ENCODE measurements at regions not wholly inside any gene's neighbourhood (a gene's known extent, or its start where the extent isn't known, plus 50 kb on each side); places are given as distances from the start of the nearest gene placed in this dataset.

DNA sequence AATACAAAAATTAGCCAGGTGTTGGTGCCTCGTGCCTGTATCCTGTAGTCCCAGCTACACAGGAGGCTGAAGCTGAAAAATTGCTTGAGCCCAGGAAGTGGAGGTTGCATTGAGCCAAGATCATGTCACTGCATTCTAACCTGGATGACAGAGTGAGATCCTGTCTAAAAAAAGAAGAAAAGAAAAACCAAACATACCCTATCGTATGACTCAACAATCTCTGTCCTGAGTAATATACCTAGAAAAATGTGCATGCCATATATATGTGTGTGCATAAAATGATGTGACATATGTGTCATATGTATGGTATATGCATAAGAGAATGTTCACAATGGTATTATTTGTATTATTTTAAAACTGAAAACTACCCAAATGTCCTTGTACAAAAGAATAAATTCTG lies 261.5 kb upstream of the CLEC14A start:
- H3K18ac ChIP-seq (ENCODE audit: low read depth, low read length), result no peak overlapping the region
- H3K27ac ChIP-seq (ENCODE audit: insufficient read depth, low read length), result no peak overlapping the region
- H3K14ac ChIP-seq (replicated peaks; ENCODE audit: low read depth, low read length), result no peak overlapping the region
- no CpG with 5 or more reads among the region's 2 CpGs for WGBS, 2 experiments (ENCODE audit: extremely low coverage in 2 of 2, insufficient read length in 1 of 2)
- H3K36me3 ChIP-seq (ENCODE audit: control insufficient read depth, insufficient read depth, low read length), result no peaks in the 10 kb centered on the region
- H4K5ac ChIP-seq (ENCODE audit: low read depth, low read length), result no peak overlapping the region
- no peak overlapping the region for H3K9ac ChIP-seq (ENCODE audit: low read depth, low read length)
- H3K56ac ChIP-seq (ENCODE audit: extremely low read depth, insufficient read depth, low read length), result no peak overlapping the region
- no TSS peak for BruUV-seq (replicated peaks)
- no peak overlapping the region for H2BK15ac ChIP-seq (ENCODE audit: low read depth, low read length)
- H4K8ac ChIP-seq (ENCODE audit: low read depth in 2 of 2, low read length in 2 of 2), result no peak overlapping the region
- H3K4me3 ChIP-seq (ENCODE audit: insufficient read depth, low read depth, low read length), result no peak overlapping the region
- dilution Hi-C loops (cut with HindIII; ENCODE audit: low sequenced_read_pairs, unreplicated experiment) (no loop called here), intact Hi-C loops (cut with micrococcal nuclease) (no loop called here), in situ Hi-C loops (cut with MboI; ENCODE audit: low sequenced_read_pairs) (no loop called here)
- ChIA-PET POLR2A (ENCODE audit: unreplicated experiment) (no interaction called here), CTCF (no interaction called here)
- DNase-seq, result peak; percentile 12
- no peak overlapping the region for H4K91ac ChIP-seq (ENCODE audit: insufficient read depth, low read depth, low read length)
- H3K9me1 ChIP-seq (ENCODE audit: insufficient read depth, low read length), result no peaks in the 10 kb centered on the region; the same call in 1 of the 2 replicates
- no peaks in the 10 kb centered on the region for H3K9me3 ChIP-seq (ENCODE audit: control insufficient read depth, insufficient read depth, low read length)
- no peak overlapping the region for H3K23ac ChIP-seq (ENCODE audit: low read depth, low read length)
- H4K20me1 ChIP-seq (ENCODE audit: insufficient read depth, low read length), result no peaks in the 10 kb centered on the region
- no peak overlapping the region for H2AFZ ChIP-seq (replicated peaks; ENCODE audit: low read length, poor library complexity)
- H3K4me2 ChIP-seq (ENCODE audit: low read depth, low read length), result no peak overlapping the region
- H3K79me1 ChIP-seq (ENCODE audit: low read depth in 1 of 2, low read length in 2 of 2), result no peaks in the 10 kb centered on the region
- H3K27me3 ChIP-seq (ENCODE audit: control insufficient read depth, insufficient read depth, low read length), result no peaks in the 10 kb centered on the region
- no peak overlapping the region for H2AK9ac ChIP-seq (replicated peaks; ENCODE audit: low read depth, low read length, poor library complexity)
- no peak overlapping the region for H2BK20ac ChIP-seq (ENCODE audit: low read depth, low read length)
- no peak overlapping the region for H2BK5ac ChIP-seq (ENCODE audit: low read depth, low read length, poor library complexity, severe bottlenecking)
- H2AK5ac ChIP-seq (ENCODE audit: low read depth, low read length), result no peak overlapping the region
- no peak for TF ChIP-seq MAFK (IDR thresholded peaks at IDR 0.05; ENCODE audit: low read depth, low read length)
- TF ChIP-seq RAD21 (IDR thresholded peaks at IDR 0.05; ENCODE audit: low read length), result no peak
- TF ChIP-seq MXI1 (IDR thresholded peaks at IDR 0.05; ENCODE audit: borderline replicate concordance, low read depth, low read length), result no peak
- TF ChIP-seq RFX5 (IDR thresholded peaks at IDR 0.05; ENCODE audit: low read depth, low read length), result no peak
- TF ChIP-seq SMC3 (IDR thresholded peaks at IDR 0.05; ENCODE audit: low read depth, low read length), result no peak
- TF ChIP-seq CEBPB (IDR thresholded peaks at IDR 0.05; ENCODE audit: low read depth, low read length), result no peak
- TF ChIP-seq, protein P1, sequence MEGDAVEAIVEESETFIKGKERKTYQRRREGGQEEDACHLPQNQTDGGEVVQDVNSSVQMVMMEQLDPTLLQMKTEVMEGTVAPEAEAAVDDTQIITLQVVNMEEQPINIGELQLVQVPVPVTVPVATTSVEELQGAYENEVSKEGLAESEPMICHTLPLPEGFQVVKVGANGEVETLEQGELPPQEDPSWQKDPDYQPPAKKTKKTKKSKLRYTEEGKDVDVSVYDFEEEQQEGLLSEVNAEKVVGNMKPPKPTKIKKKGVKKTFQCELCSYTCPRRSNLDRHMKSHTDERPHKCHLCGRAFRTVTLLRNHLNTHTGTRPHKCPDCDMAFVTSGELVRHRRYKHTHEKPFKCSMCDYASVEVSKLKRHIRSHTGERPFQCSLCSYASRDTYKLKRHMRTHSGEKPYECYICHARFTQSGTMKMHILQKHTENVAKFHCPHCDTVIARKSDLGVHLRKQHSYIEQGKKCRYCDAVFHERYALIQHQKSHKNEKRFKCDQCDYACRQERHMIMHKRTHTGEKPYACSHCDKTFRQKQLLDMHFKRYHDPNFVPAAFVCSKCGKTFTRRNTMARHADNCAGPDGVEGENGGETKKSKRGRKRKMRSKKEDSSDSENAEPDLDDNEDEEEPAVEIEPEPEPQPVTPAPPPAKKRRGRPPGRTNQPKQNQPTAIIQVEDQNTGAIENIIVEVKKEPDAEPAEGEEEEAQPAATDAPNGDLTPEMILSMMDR (conservative IDR thresholded peaks at IDR 0.05; ENCODE audit: low read depth, low read length), result no peak
- TF ChIP-seq POLR2A (IDR thresholded peaks at IDR 0.05; ENCODE audit: low read depth, low read length), result no peak
- TF ChIP-seq, protein P2, sequence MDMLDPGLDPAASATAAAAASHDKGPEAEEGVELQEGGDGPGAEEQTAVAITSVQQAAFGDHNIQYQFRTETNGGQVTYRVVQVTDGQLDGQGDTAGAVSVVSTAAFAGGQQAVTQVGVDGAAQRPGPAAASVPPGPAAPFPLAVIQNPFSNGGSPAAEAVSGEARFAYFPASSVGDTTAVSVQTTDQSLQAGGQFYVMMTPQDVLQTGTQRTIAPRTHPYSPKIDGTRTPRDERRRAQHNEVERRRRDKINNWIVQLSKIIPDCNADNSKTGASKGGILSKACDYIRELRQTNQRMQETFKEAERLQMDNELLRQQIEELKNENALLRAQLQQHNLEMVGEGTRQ (IDR thresholded peaks at IDR 0.05; ENCODE audit: low read depth, low read length), result no peak
- TF ChIP-seq NFE2L2 (IDR thresholded peaks at IDR 0.05; ENCODE audit: low read depth, low read length), result no peak
- no peaks in the 10 kb centered on the region for H3K4me1 ChIP-seq (ENCODE audit: control insufficient read depth, insufficient read depth, low read length)
- no peak for ATAC-seq (ENCODE audit: low read depth)
- no peak overlapping the region for H2BK120ac ChIP-seq (ENCODE audit: low read depth, low read length)
- no peak overlapping the region for H3K4ac ChIP-seq (ENCODE audit: low read depth, low read length)
